22Rv1 (cell line): ENCODE measurements at regions not wholly inside any gene's neighbourhood (a gene's known extent, or its start where the extent isn't known, plus 50 kb on each side); places are given as distances from the start of the nearest gene placed in this dataset.

ENCODE experiments used
- ZFX ChIP-seq: fragments of 450-650 bp; IDR thresholded peaks from 2 replicates; pipeline ENCODE4 v1.6.1; 2017; ENCODE audit warnings: antibody characterized with exemption, borderline replicate concordance
- TF ChIP-seq, protein P1 (sequence below): fragments of 450-650 bp; IDR thresholded peaks from 2 replicates; pipeline ENCODE4 v1.5.1; 2017; ENCODE audit warnings: mild to moderate bottlenecking

DNA sequence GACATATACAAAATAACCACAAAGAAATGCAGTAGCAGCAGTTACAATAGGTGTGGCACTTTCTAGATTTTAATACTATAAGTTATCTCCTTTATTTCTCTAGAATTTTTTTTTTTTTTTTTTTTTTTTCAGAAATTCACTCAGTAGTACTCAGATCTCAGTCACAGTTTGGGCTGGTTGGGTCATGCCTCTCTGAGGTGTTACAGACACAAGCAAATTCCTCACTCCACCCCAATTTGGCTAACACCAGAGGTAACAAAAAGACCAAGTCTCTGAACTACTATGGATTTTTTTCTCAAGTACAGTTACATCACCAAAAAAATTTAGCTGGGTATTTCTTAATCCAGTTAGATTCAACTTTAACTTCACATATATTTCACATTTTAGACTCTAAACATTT is 985.1 kb upstream of the LRRN3 start:
- TF ChIP-seq, protein P1, sequence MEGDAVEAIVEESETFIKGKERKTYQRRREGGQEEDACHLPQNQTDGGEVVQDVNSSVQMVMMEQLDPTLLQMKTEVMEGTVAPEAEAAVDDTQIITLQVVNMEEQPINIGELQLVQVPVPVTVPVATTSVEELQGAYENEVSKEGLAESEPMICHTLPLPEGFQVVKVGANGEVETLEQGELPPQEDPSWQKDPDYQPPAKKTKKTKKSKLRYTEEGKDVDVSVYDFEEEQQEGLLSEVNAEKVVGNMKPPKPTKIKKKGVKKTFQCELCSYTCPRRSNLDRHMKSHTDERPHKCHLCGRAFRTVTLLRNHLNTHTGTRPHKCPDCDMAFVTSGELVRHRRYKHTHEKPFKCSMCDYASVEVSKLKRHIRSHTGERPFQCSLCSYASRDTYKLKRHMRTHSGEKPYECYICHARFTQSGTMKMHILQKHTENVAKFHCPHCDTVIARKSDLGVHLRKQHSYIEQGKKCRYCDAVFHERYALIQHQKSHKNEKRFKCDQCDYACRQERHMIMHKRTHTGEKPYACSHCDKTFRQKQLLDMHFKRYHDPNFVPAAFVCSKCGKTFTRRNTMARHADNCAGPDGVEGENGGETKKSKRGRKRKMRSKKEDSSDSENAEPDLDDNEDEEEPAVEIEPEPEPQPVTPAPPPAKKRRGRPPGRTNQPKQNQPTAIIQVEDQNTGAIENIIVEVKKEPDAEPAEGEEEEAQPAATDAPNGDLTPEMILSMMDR = no peak
- TF ChIP-seq ZFX = no peak
